ENCODE measurements at regions not wholly inside any gene's neighbourhood (a gene's known extent, or its start where the extent isn't known, plus 50 kb on each side); places are given as distances from the start of the nearest gene placed in this dataset.

DNA sequence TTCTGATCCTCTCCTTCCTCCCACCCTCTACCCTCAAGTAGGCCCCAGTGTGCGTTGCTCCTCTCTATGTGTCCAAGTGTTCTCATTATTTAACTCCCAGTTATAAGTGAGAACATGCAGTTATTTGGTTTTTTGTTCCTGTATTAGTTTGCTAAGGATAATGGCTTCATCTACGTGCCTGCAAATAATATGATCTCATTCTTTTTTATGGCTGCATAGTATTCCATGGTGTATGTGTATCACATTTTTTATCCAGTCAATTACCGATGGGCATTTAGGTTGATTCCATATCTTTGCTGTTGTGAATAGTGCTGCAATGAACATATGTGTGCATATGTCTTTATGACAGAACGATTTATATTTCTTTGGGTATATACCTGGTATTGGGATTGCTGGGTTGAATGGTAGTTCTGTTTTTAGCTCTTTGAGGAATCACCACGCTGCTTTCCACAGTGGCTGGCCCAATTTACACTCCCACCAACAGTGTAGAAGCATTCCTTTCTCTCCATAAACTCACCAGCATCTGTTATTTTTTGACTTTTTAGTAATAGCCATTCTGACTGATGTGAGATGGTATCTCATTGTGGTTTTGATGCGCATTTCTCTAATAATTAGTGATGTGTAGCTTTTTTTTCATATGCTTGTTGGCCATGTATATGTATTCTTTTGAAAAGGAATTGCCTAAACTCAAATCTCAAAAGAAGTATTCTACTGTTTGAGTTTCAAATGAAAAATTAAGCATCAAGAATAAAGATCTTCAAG is 116.9 kb downstream of the ETS2 start:
- TF ChIP-seq, protein P1, sequence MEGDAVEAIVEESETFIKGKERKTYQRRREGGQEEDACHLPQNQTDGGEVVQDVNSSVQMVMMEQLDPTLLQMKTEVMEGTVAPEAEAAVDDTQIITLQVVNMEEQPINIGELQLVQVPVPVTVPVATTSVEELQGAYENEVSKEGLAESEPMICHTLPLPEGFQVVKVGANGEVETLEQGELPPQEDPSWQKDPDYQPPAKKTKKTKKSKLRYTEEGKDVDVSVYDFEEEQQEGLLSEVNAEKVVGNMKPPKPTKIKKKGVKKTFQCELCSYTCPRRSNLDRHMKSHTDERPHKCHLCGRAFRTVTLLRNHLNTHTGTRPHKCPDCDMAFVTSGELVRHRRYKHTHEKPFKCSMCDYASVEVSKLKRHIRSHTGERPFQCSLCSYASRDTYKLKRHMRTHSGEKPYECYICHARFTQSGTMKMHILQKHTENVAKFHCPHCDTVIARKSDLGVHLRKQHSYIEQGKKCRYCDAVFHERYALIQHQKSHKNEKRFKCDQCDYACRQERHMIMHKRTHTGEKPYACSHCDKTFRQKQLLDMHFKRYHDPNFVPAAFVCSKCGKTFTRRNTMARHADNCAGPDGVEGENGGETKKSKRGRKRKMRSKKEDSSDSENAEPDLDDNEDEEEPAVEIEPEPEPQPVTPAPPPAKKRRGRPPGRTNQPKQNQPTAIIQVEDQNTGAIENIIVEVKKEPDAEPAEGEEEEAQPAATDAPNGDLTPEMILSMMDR (conservative IDR thresholded peaks at IDR 0.05; ENCODE audit: low read depth, low read length): no peak
- H3K4me3 ChIP-seq (ENCODE audit: low read length): no peak overlapping the region
- no peak for DNase-seq (ENCODE audit: low read depth)

DNA sequence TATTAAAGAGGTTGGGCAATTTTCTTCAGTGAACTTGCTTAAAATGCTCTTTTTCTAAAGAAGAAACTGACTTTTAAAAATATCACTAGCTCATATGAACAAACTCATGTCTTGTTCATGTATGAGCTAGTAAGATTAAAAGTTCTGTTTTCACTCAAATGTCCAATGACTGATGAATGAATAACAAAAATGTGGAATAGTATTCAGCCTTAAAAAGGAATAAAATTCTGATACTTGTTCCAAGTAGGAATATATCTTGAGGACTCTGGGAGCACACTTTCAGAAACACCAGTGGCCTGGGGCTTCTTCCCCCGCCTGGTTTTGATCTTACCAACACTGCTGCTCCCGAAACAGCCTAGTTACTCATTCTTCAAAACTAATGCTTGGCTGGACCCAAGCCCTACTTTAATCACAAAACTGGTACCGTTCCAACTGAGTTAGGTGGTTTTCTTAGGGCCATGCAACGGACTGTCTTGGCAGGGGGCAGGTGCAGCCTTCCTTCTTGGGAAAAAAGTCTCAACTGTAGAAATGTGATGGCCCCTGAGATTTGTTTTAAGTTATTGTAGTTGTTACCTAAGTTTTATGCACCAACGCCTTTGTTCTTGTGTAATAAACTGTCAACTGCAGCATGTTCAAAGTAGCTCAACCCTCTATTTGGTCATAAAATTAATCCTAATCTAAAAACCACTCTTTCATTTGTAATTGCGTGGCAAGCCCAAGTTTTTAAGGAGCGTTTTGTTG is 116.0 kb downstream of the ETS2 start:
- TF ChIP-seq, protein P1 (conservative IDR thresholded peaks at IDR 0.05; ENCODE audit: low read depth, low read length): no peak

DNA sequence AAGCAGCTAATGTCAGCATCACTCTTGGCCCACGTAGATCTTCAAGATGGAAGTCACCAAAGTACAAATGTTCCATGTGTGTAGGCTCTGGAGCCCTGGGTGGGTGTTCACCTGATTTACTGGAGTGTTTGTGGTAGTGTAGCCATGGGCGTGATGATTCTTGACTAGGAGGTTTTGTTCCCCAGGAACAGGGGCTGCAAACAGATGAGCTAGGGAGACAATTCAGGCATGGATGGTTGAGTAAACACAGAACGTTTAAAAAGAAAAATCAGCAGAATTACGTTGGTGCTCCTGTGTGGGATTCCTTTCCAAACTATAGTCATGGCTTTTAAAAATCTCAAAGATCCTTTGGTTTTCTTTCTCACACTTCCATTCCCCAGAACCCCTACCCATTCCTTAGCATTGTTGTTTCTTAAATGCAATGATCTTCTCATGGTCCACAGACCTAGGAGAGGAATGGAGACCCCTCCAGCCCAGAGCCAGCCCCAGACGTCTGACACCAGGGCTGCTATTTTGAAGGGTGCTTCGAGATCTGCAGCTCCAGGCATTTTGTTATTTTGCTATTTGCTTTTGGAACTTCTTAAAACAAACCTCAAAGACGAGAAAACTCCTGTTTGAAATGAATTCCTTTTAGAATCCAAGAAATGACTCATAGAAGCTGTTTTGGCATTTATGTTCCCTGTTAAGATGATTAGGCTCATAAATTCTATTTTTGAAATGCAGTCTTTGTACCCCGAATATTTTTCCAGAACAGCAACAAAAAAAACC is 115.1 kb downstream of the ETS2 start:
- TF ChIP-seq, protein P1 (conservative IDR thresholded peaks at IDR 0.05; ENCODE audit: low read depth, low read length): no peak
- no peak overlapping the region for H3K4me3 ChIP-seq (ENCODE audit: low read length)
- no peak for DNase-seq (ENCODE audit: low read depth)

More for the DNA sequence above, 116.0 kb downstream of the ETS2 start:
- no peak for DNase-seq (ENCODE audit: low read depth)
- no peak overlapping the region for H3K4me3 ChIP-seq (ENCODE audit: low read length)

DNA sequence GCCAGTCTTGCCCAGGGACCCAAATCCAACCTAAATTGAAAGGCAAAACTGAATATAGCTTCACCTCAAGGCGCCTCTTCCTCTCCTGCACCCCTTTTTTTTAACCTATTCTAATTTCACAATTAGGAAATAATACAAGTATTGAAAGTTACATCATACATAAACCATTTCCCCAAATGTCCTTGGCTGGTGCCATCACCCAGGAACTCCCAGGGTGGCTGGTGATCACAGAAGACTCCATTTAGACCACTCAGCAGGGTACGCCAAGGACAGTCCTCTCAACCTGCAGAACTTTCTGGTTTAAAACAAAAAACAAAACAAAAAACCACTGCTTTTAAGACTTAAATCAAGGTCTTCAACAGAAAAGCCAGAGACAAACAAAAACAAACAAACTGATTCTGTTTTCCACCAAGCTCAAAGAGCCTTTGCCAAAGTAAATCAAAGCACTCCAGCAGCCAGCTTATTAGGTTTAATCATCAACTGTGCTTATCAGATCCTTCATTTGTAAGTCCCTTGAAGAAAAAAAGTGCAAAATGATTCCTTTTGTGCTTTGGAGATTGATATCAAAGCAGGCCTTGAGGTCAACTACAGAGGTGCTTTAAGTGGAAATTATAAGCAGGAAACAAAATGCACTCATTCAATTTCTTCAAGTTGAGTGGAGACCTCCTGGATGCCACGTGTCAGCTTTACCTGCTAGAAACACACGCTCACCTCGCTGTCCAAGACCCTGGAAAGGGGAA is 113.0 kb downstream of the ETS2 start:
- no peak for DNase-seq (ENCODE audit: low read depth)
- TF ChIP-seq, protein P1 (conservative IDR thresholded peaks at IDR 0.05; ENCODE audit: low read depth, low read length): no peak
- no peak overlapping the region for H3K4me3 ChIP-seq (ENCODE audit: low read length)

DNA sequence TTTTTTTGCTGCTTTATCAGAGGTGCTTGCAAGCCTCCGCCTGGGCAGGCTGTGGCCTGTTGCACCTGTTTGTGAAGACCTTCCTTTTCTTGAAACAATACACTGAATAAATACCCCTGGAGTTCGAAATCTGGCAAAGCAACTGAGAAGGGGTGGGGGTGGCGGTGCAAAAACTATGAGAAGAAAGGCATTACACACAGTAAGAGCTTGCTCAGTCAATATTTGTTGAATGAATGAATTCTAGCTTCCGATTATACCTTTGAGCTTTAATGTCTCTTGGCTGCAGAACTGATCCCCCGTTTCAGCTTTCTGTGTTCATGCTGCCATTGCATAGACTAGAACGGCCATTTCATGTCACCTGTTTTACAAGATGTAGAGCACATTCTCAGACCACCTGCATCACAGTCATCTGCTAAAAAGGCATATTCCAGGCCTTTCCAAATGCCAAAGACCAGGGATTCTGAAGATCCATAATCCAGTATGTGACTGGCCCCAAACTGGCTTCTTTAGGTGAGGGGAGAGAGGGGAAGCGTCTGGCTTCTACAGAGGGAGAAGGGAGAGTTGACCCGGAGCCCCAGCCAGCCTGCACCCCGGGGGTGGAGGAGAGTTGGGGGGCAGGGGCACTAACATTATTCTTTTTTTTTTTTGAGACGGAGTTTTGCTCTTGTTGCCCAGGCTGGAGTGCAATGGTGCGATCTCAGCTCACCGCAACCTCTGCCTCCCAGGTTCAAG is 111.5 kb downstream of the ETS2 start:
- no peak overlapping the region for H3K4me3 ChIP-seq (ENCODE audit: low read length)
- DNase-seq (ENCODE audit: low read depth): no peak
- TF ChIP-seq, protein P1 (conservative IDR thresholded peaks at IDR 0.05; ENCODE audit: low read depth, low read length): no peak

Data from retinal pigment epithelial cell (primary cell).